CD4-positive, alpha-beta T cell treated with Interleukin-4 for 4 hours (primary cell): ENCODE measurements at regions not wholly inside any gene's neighbourhood (a gene's known extent, or its start where the extent isn't known, plus 50 kb on each side); places are given as distances from the start of the nearest gene placed in this dataset.
A peak's percentile ranks its signal among the peaks of the same experiment; 100 is the strongest.
"Not testable (repeated sequence)": the region's sequence is repeated elsewhere in the genome, so short reads cannot be mapped to it uniquely, and the experiment has no call there.

Experiments
- DNase-seq: peaks from one replicate; pipeline ENCODE4 v3.0.0-alpha.2; 2020

DNA sequence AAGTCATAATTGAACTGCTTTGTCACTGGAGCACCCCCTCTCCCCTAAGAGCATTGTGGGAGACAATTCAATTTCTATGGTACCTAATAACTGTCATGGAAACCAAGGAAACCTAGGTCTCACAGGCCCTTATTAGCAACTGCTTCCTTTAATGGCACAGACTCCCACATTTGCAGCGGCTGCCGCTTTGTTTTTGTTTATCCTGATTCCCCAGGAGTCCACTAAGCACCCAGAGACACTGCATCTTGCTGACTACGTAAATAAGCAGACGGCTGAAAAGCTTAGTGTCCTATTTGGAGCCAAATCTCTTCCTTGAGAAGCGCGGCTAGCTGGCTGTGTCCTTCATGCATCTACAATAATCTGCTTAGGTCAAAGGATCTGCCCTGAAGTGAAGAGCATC is 494.4 kb downstream of the TMA16 start:
- DNase-seq = no peak

DNA sequence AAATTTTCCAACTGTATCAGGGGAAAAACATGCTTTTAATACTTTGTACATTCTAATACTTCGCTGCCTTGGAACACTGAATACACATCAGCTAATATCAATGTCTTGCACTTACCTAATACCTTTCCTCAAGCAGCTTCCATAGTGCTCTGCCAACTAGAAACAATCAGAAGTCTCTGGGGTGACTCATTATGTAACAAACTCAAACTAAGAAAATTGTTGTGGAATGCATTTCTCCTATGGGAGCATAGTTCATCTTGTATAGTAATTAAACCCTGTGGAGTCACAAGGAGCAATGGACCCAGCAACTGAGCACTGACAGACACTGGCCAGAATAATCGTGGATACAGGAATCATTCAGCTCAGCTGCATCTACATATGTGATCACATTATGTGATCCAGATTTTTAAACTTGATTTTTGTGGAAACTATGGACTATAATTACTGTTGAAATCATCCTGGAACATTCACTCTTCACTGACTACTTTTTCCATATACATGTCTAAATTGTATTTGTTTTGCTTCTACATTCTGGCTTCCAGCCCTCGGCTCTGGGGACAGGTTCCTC is 496.9 kb downstream of the TMA16 start:
- no peak for DNase-seq

DNA sequence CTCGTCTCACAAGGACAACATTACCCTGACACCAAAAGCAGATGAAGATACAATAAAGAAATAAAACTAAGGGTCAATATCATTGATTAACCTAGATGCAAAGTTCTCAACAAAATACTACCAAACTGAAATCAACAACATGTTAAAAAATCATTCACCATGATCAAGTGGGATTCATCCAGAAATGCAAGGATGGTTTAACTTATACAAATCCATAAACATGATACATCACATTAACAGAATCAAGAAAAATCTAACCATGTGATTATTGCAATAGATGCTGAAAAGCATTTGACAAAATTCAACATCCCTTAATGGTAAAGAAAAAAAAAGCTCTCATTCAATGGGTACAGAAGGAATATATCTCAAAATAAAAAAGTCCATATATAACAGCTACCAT is 514.9 kb downstream of the TMA16 start:
- no peak for DNase-seq

DNA sequence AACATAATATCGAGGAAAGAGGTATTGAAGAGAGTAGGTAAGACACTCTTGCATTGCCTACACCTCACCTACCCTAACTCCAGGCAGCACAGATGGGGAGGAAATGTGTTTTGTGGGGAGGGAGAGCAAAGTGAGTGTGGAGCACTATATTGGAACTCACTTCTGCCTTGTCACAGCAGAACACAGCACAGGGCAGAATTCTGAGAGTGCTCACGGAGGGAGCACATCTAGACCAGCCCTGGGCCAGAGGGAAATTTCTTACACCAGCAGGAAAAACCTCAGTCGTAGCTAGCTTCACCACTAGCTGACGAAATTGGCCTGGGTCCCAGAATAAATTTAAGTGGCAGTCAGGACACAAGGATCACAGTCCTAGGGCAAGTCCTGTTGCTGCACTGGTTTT is 517.3 kb downstream of the TMA16 start:
- DNase-seq = no peak

DNA sequence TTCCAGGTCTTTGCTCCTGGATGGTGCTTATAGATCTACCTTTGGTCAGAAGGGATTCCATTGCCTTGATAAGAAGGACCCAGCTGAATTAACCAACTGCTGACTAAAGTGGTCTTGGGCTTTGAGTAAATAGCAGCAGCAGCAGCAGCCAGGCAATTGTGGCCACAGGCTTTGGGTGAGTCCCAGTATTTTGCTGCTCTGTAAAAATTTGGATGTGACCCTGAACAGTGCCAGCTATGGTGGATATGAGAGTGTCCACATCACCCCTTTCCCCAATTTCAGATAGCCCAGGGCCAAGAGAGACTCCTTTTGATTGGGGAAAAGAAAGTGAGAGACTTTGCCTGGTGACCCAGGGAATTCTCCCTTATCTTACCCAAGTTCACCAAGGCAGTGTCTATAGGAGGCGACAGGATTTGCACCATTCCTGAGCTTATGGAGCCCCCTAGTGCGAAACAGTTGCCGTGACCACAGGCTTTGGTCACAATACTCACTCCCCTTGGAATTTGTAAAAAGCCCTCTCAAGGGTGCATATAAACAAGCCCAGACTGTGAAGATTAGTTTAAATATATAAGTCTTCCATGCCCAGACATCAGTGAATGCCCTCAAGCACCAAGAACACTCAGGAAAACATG is 518.0 kb downstream of the TMA16 start:
- peak; percentile 8 for DNase-seq

DNA sequence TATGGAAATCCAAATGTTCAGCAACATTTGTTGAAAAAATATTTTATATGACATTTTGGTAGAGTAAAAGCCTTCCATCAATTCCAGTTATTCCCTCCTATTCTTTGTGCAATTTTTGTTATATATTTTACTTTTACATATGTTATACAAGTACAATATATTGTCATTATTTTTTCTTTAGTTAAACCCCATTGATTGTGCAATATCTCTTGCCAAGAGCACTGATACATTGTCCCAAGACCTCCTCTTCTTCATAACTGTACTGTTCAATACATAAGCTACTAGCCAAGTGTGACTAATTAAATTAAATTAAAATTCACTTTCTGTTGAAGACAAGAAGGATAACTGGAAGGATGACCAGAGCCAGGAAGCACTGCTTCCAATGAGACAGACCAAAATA is 527.5 kb downstream of the TMA16 start:
- no peak for DNase-seq

DNA sequence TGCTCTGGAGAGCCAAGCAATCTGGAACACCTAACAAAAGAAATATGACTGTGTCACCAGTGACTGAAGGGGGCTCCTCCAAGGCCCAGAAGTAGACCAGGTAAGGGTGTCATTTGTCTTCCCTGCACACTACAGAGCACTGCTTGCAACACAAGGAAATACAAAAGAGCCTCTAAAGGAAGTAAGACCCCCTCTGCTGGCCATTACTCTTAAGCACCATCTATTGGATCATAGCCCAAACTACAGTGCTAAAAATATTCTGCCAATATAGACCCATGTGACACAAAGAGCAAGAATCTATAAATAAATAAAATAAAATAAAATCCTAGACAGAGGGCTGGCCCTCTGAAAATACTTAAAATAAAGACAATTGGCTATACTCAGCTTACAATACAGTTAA is 528.7 kb downstream of the TMA16 start:
- no peak for DNase-seq

DNA sequence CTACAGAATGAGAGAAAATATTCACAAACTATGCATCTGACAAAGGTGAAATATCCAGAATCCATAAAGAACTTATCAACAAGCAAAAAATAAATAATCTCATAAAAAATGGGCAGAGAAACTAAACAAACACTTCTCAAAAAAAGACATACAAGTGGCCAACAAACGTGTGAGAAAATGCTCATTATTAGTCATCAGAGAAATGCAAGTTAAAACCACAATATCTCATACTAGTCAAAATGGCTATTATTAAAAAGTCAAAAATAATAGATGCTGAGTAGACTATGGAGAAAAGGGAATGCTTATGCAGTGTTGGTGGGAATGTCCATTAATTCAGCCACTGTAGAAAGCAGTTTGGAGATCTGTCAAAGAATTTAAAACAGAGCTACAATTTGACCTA is 533.3 kb downstream of the TMA16 start:
- no peak for DNase-seq

DNA sequence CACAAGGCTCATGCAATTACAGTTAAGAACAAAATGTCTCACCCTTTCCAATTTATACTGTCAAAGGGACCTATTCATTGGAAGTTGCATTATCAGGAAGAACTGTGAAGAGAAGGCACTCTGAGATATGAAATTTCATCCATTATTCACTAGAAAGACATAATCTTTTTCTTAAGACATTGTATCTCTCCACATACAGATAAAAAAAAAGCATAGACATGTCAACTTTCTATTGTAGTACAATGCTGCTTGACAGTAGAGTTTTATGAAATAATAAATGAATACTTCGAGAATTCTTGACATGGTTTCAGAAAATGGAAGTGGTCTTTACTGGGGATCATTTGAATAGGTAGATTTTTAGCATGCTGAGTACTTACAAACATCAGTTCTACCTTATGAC is 545.0 kb downstream of the TMA16 start:
- no peak for DNase-seq

DNA sequence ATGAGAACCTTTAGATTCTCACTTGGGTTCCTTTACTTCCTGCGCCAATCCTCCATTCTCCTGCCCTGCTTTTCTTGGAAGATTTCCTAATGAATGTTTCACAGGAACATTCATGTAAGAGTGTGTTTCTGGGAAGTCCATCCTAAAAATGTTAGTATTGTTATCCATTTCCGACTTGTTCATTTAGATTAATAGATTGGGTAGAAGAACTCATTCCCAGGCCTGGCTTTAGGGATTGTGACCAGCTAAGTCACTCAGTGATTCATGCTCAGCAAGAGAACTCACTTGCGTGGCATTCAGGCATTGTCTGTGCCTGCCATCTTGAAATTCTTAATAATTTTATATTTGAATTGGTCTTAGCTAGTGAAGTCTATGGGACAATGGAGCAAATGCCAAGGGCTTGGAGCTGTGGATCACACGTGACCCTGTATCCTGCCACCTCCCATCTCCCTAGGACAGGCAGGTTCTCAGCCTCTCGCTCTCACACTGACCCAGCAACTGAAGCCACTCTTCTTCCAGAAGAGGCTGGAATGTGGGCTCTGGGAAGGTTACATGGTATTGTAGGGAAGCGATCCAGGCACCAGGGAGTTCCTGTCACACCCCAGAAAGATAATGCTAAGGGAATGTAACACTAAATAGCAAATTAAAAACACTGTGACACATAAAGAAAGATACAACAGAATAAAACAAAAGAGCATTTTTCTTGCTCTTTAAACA is 562.1 kb downstream of the TMA16 start:
- no peak for DNase-seq

DNA sequence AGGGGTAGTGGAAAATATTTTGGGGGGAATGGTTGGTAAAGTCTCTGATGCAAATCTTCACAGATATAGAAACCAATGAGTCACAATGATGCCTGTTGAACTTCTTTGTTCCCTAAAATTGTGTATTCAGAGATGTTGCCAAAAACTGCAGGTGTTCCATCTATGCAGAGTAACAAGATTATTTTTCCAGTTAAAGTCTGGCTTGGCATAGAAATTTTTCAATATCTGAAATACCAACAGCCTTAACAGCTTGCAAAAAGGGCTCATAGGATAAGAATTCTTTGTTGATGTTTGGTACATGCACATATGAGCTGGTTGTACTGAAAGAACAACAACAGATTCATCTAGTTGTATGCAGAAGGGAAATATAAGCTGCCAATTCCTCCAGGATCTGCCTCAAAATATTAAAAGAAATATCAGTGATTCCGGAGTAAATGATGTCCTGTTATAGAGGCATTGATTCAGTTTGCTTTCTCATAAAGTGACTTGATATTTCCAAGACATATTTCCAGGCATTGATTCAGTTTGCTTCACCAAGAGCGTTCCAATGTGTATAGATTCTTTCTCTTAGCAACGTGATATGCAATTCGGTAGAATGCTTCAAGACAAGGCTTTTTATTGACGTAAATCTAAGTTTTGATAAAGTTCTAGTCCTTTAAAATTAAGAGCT is 564.4 kb downstream of the TMA16 start:
- no peak for DNase-seq

DNA sequence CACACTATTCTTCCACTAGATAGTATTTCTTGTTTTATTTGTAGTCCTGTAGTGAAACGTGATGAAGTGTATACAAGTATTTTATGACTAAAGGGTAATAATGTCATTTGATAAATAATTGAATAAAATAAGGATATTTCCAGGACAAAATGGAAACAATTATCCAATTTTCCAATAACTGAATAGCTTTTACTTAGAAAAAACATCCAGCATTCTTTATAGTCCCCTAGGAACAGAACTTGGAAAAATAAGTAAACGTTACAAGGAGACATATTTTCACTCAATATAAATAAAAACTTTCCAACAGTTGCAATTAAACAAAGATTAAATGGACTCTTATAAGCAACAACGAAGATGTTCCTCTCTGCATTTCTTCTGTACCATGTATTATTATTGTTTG is 566.0 kb downstream of the TMA16 start:
- DNase-seq = no peak

DNA sequence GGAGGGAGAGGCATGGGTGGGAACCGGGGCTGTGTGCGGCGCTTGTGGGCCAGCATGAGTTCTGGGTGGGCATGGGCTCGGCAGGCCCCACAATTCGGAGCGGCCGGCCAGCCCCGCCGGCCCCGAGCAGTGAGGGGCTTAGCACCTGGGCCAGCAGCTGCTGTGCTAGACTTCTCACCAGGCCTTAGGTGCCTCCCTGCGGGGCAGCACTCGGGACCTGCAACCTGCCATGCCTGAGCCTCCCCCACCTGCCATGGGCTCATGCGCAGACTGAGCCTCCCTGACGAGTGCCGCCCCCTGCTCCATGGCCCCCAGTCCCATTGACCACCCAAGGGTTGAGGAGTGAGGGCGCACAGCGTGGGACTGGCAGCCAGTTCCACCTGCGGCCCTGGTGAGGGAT is 573.9 kb downstream of the TMA16 start:
- no peak for DNase-seq

DNA sequence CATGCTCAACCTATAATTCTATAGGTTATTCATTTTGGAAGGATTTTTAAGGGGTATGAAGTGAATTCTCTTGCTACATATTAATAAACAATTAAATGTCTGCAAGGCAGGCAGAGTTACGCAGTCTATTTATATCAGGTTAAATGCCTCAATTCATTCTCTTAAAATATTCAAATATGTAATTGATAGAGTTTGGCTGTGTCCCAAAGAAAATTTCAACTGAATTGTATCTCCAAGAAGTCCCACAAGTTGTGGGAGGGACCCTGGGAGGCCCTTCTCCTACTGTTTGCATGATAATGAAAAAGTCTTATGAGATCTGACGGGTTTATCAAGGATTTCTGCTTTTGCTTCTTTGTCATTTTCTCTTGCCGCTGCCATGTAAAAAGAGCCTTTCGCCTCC is 576.1 kb downstream of the TMA16 start:
- DNase-seq = no peak

DNA sequence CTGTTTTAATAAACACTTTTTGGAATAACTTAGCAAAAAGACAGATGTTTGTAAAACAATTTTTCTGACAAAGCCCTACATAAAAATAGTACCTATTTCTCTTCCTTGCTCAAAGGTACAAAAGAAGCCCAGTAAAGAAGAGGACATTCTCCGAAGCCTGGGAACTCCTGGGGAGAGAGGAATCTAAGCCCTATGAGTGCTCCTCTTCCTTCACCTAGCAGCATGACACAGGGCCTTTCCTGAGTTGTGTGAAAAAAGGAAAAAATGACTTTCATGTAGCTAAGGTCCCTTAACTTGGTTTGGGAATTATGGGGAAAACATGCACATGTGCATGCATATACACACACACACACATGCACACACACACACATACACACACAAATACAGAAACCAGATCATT is 586.9 kb downstream of the TMA16 start:
- DNase-seq = no peak

DNA sequence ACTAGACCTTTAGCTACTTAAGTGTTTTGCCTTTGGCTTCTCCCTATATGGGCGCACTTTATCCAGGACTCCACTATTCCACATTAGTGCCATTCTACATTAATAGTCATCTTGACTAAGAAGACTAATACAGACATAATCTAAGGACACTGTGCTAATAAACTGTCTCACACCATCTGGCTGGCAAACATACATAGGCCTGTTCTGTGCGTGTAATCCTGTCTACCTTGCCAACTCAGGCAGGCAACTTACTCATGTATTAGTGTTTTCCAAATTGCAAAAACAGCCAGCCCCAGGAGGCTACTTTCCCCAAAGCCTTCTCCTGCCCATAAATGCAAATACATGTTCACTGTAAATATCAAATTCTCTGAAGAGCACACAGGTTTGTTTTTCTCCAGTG is 587.3 kb downstream of the TMA16 start:
- no peak for DNase-seq

DNA sequence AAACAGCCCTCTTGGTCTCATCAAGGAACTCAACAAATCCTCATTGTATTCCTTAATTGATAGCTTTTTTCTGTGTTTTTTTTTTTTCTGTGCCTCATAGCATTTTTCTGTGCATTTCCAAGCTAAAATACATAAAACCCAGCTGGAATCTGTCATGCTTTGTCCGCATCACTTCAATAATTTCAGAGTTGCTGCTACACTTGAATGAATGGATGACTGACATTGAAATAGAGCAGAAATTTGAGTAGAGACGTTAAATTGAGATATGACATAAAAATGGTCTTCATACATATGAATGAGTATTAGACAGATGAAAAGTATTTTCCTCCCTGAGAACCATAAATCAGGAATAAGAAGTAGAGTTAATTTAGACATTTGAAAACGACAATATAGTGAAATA is 593.2 kb downstream of the TMA16 start:
- no peak for DNase-seq

DNA sequence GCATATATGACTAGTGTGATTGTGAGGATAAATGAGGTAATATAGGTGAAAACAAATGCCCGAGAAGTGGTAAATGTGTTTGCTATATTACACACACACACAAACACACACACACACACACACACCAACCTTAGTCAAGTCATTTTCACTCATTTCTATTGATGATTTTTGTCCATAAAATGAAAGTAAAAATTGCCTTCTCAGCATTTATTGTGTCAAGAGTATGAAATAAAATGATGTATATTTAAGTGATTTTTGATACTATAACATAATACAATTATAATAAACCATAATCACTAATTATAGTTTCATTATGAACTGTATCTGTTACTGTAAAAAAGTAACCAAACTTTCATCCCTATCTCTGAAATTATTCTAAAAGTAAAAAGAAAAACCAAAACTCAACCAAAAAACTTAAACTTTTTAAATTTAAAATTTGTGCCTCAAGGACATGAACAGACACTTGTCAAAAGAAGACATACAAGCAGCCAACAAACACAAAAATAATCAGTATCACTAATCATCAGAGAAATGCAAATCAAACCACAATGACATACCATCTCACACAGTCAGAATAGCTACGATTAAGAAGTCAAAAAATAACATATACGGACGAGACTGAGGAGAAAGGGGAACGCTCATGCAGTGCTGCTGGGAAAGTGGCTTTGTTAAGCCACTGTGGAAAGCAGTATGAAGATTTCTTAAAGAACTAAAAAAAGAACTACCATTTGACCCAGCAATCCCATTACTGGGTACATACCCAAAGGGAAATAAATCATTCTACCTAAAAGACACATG is 601.0 kb downstream of the TMA16 start:
- DNase-seq = no peak

DNA sequence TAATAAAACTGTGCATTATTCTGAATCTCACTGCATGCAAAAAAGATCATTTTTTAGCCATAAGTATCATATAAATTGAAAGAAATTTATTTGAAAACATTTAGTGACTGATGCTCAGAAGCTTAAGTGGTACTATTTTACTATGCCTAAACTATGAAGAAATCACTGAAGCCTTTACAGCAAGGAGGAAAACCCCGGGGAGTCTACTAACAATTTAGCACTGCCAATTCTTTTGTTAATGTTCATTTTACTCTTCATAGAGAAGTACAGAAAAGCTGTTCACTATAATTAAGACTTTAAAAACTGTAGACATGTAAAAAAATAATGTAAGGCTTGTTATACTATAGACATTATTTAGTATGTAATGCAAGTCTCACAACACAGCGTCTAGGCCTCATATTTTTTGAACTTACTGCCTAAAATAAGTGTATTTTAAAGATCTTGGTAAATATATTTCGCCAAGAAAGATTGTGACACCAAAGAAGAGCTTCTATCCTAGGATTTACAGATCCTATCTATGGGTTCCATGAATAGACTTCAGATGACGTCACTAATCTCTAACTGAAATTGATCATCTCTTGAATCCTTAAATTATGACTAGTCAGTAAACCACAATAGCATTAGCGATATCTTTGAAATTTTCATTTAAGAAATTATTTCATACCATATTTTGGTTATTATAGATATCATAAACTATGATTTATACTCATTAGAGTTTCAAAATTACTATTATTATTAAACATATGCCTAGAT is 602.5 kb downstream of the TMA16 start:
- no peak for DNase-seq

DNA sequence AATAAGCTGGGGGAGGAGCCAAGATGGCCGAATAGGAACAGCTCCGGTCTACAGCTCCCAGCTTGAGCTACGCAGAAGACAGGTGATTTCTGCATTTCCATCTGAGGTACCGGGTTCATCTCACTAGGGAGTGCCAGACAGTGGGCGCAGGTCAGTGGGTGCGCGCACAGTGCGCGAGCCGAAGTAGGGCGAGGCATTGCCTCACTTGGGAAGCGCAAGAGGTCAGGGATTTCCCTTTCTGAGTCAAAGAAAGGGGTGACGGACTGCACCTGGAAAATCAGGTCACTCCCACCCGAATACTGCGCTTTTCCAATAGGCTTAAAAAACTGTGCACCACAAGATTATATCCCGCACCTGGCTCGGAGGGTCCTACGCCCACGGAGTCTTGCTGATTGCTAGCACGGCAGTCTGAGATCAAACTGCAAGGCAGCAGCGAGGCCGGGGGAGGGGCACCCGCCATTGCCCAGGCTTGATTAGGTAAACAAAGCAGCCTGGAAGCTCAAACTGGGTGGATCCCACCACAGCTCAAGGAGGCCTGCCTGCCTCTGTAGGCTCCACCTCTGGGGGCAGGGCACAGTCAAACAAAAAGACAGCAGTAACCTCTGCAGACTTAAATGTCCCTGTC is 606.4 kb downstream of the TMA16 start:
- not testable (repeated sequence) for DNase-seq

DNA sequence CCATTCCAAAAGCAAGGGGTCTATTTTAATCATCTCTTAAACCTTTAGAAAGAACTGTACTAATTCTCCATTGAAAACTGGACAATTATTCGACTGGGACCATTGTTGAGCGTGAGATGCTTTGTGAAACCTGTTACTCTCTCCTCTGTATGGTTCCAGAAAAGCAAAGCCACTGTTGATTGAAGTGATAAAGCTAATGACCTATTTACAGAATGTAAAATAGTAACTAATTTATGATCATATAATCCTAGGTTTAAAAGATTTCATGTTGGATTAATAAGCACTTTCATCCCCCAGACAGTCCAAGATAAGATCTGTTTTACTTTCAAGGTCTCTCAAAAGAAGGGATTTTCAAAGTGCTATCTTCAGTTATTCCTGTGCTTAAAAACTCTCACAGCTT is 614.5 kb downstream of the TMA16 start:
- no peak for DNase-seq

DNA sequence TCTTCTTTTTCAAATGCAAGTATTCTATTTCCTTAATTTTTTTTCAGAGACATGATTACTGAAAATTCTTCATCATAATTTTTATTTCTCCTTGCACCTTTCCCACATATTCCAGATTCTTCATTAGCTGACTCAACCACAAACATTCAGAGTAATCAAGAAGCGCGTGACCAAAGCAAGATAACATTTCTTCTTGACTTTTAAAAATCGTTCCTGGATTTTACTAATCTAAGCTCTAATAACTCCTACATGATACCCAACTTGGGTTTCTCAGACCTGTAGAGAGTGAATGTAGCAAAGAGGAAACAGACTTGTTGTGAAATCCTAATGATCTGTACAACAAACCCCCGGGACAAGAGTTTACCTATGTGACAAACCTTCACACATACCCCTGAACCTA is 615.0 kb downstream of the TMA16 start:
- no peak for DNase-seq
